ENCODE measurements at regions not wholly inside any gene's neighbourhood (a gene's known extent, or its start where the extent isn't known, plus 50 kb on each side); places are given as distances from the start of the nearest gene placed in this dataset.

- TF ChIP-seq POLR2A (IDR thresholded peaks at IDR 0.05) (no peak), CTCF (IDR thresholded peaks at IDR 0.05) (no peak), POLR2AphosphoS5 (IDR thresholded peaks at IDR 0.05) (no peak)
Measured at GRCh38 chr16:59045501-59045900, 311.4 kb upstream of the GOT2 start.
